K562 (cell line): ENCODE measurements at regions not wholly inside any gene's neighbourhood (a gene's known extent, or its start where the extent isn't known, plus 50 kb on each side); places are given as distances from the start of the nearest gene placed in this dataset.
A peak's percentile ranks its signal among the peaks of the same experiment; 100 is the strongest.

Source experiments
- KAT7 ChIP-seq: sonication (generic); formaldehyde crosslinking; IDR thresholded peaks from 2 replicates; pipeline ENCODE4 v1.8.0; 2022; ENCODE audit warnings: missing genetic modification reagents, mild to moderate bottlenecking, borderline replicate concordance
- KLF1 ChIP-seq: fragments of 450-650 bp; IDR thresholded peaks from 2 replicates; pipeline ENCODE4 v1.6.1; 2016; ENCODE audit warnings: missing genetic modification characterization, missing compliant biosample characterization
- ZNF696 ChIP-seq: fragments of 250-450 bp; sonication (Bioruptor Pico); conservative IDR thresholded peaks from 2 replicates; pipeline ENCODE4 v1.4.0; 2020; ENCODE audit warnings: mild to moderate bottlenecking, moderate library complexity
- TF ChIP-seq, protein P1 (sequence below), 3 experiments: IDR thresholded peaks in 2 of 3; conservative IDR thresholded peaks in 1 of 3; 2 replicates each; pipeline ENCODE4 v1.5.1; 2011 to 2012; ENCODE audit warnings: low read length in 3 of 3, mild to moderate bottlenecking in 3 of 3, control low read depth in 2 of 3, improper control_type of control experiment in 1 of 3, inconsistent platforms in 1 of 3, low read depth in 1 of 3, mixed read lengths in 1 of 3, moderate library complexity in 1 of 3; ENCODE audit not compliant: insufficient read depth in 2 of 3

DNA sequence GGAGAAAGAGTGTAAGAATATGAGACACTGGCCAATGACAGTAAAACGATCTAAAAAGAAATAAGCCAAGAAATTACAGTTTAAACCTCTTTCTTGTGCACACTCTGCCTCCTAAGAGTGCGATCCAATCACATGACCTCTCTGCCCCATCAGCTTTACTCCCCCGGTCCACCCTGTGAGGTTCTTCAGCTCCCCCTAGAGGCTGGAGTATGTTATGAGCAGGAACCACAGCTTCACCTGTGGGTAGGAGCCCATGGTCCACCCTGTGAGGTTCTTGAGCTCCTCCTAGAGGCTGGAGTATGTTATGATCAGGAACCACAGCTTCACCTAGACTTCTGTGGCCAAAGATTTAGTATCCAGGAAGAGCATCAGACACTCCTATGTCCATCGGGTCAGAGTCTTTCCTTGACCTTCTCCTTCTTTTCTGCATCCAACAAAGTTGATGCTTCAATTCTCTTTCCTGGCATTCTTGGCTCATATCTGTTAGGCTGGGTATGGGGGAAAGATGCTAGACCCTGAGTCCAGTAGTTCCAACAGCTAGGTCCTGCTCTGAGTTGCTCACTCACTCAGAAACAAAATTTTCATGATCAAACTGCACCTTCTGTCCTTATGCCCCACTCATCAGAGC, 164.0 kb downstream of the MINAR1 start:
- TF ChIP-seq KLF1 (tag) = no peak
- TF ChIP-seq, protein P1, sequence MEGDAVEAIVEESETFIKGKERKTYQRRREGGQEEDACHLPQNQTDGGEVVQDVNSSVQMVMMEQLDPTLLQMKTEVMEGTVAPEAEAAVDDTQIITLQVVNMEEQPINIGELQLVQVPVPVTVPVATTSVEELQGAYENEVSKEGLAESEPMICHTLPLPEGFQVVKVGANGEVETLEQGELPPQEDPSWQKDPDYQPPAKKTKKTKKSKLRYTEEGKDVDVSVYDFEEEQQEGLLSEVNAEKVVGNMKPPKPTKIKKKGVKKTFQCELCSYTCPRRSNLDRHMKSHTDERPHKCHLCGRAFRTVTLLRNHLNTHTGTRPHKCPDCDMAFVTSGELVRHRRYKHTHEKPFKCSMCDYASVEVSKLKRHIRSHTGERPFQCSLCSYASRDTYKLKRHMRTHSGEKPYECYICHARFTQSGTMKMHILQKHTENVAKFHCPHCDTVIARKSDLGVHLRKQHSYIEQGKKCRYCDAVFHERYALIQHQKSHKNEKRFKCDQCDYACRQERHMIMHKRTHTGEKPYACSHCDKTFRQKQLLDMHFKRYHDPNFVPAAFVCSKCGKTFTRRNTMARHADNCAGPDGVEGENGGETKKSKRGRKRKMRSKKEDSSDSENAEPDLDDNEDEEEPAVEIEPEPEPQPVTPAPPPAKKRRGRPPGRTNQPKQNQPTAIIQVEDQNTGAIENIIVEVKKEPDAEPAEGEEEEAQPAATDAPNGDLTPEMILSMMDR (IDR thresholded peaks at IDR 0.05 in 2 of 3, conservative IDR thresholded peaks at IDR 0.05 in 1 of 3; ENCODE audit: insufficient read depth in 2 of 3, low read depth in 1 of 3, low read length in 3 of 3) = peak; percentile 99 to 100 (median 100)
- TF ChIP-seq KAT7 (CRISPR knock-in tag) = no peak
- no peak for TF ChIP-seq ZNF696 (CRISPR knock-in tag)
